ENCODE measurements at regions not wholly inside any gene's neighbourhood (a gene's known extent, or its start where the extent isn't known, plus 50 kb on each side); places are given as distances from the start of the nearest gene placed in this dataset.

- TF ChIP-seq EZH2phosphoT487 (IDR thresholded peaks at IDR 0.05; ENCODE audit: borderline replicate concordance): no peak
- TF ChIP-seq CTCF (conservative IDR thresholded peaks at IDR 0.05; ENCODE audit: low read length): no peak
- H3K9me2 ChIP-seq (replicated peaks; ENCODE audit: low read depth, low read length): no peaks in the 10 kb centered on the region
- H3K79me2 ChIP-seq (ENCODE audit: insufficient read depth, low read length): no peaks in the 10 kb centered on the region
- no peaks in the 10 kb centered on the region for H3K4me1 ChIP-seq (ENCODE audit: insufficient read depth, low read length, poor library complexity, severe bottlenecking)
- H3K4me2 ChIP-seq (ENCODE audit: low read depth, low read length, poor library complexity, severe bottlenecking): no peak overlapping the region
- H3K4me3 ChIP-seq (ENCODE audit: low read length, poor library complexity, severe bottlenecking): no peak overlapping the region
- H3K27me3 ChIP-seq (ENCODE audit: insufficient read depth, low read length, poor library complexity, severe bottlenecking): no peaks in the 10 kb centered on the region
- no peak overlapping the region for H2AFZ ChIP-seq (ENCODE audit: low read length)
- no peaks in the 10 kb centered on the region for H3F3A ChIP-seq (ENCODE audit: low read depth)
- H3K9ac ChIP-seq (ENCODE audit: low read depth, low read length, poor library complexity, severe bottlenecking): no peak overlapping the region
- no peaks in the 10 kb centered on the region for H3K9me3 ChIP-seq (ENCODE audit: insufficient read depth, low read depth, low read length)
- H4K20me1 ChIP-seq (ENCODE audit: insufficient read depth, low read length, poor library complexity, severe bottlenecking): no peaks in the 10 kb centered on the region
- no peaks in the 10 kb centered on the region for H3K36me3 ChIP-seq (ENCODE audit: insufficient read depth, low read length)
These were observed 489.2 kb upstream of the ARGLU1 start for GRCh38 chr13:107057028-107057631.

- H4K20me1 ChIP-seq (ENCODE audit: insufficient read depth, low read length, poor library complexity, severe bottlenecking): no peaks in the 10 kb centered on the region
- no peak overlapping the region for H3K4me3 ChIP-seq (ENCODE audit: low read length, poor library complexity, severe bottlenecking)
- H3K27me3 ChIP-seq (ENCODE audit: insufficient read depth, low read length, poor library complexity, severe bottlenecking): no peaks in the 10 kb centered on the region
- H3K4me2 ChIP-seq (ENCODE audit: low read depth, low read length, poor library complexity, severe bottlenecking): no peak overlapping the region
- TF ChIP-seq CTCF (conservative IDR thresholded peaks at IDR 0.05; ENCODE audit: low read length): no peak
- no peak for TF ChIP-seq EZH2phosphoT487 (IDR thresholded peaks at IDR 0.05; ENCODE audit: borderline replicate concordance)
- H3K9ac ChIP-seq (ENCODE audit: low read depth, low read length, poor library complexity, severe bottlenecking): no peak overlapping the region
- no peaks in the 10 kb centered on the region for H3K79me2 ChIP-seq (ENCODE audit: insufficient read depth, low read length)
- H3K4me1 ChIP-seq (ENCODE audit: insufficient read depth, low read length, poor library complexity, severe bottlenecking): no peaks in the 10 kb centered on the region
- no peaks in the 10 kb centered on the region for H3K9me2 ChIP-seq (replicated peaks; ENCODE audit: low read depth, low read length)
- no peaks in the 10 kb centered on the region for H3F3A ChIP-seq (ENCODE audit: low read depth)
- H3K36me3 ChIP-seq (ENCODE audit: insufficient read depth, low read length): no peaks in the 10 kb centered on the region
- H2AFZ ChIP-seq (ENCODE audit: low read length): no peak overlapping the region
- no peaks in the 10 kb centered on the region for H3K9me3 ChIP-seq (ENCODE audit: insufficient read depth, low read depth, low read length)
These were observed 475.4 kb upstream of the ARGLU1 start for GRCh38 chr13:107043021-107043956.

- Histone ChIP-seq H3K9me2 (replicated peaks; ENCODE audit: low read depth, low read length) (no peaks in the 10 kb centered on the region), H2AFZ (ENCODE audit: low read length) (no peak overlapping the region), H3F3A (ENCODE audit: low read depth) (no peaks in the 10 kb centered on the region), H3K9me3 (ENCODE audit: insufficient read depth, low read depth, low read length) (peaks cover 7% of the 10 kb centered on the region; the same call in 1 of the 2 replicates), H3K4me1 (ENCODE audit: insufficient read depth, low read length, poor library complexity, severe bottlenecking) (no peaks in the 10 kb centered on the region), H3K4me2 (ENCODE audit: low read depth, low read length, poor library complexity, severe bottlenecking) (no peak overlapping the region), H3K4me3 (ENCODE audit: low read length, poor library complexity, severe bottlenecking) (no peak overlapping the region), H3K36me3 (ENCODE audit: insufficient read depth, low read length) (no peaks in the 10 kb centered on the region), H3K27me3 (ENCODE audit: insufficient read depth, low read length, poor library complexity, severe bottlenecking) (no peaks in the 10 kb centered on the region), H3K9ac (ENCODE audit: low read depth, low read length, poor library complexity, severe bottlenecking) (no peak overlapping the region), H3K79me2 (ENCODE audit: insufficient read depth, low read length) (no peaks in the 10 kb centered on the region), H4K20me1 (ENCODE audit: insufficient read depth, low read length, poor library complexity, severe bottlenecking) (no peaks in the 10 kb centered on the region)
- TF ChIP-seq CTCF (conservative IDR thresholded peaks at IDR 0.05; ENCODE audit: low read length) (no peak), EZH2phosphoT487 (IDR thresholded peaks at IDR 0.05; ENCODE audit: borderline replicate concordance) (no peak)
These were observed 467.8 kb upstream of the ARGLU1 start for GRCh38 chr13:107035778-107036177.
